OCI-LY3 (cell line): ENCODE measurements at regions not wholly inside any gene's neighbourhood (a gene's known extent, or its start where the extent isn't known, plus 50 kb on each side); places are given as distances from the start of the nearest gene placed in this dataset.

Experiments
- CTCF ChIP-seq: fragments of 200-600, 300-600 bp; sonication (generic); IDR thresholded peaks from 2 replicates; pipeline ENCODE4 v1.5.1; 2014; ENCODE audit warnings: antibody characterized with exemption, low read length, low read depth
- EZH2phosphoT487 ChIP-seq: fragments of 200-600 bp; shearing (Covaris generic); IDR thresholded peaks from 2 replicates; pipeline ENCODE4 v1.6.1; 2018; ENCODE audit warnings: antibody characterized with exemption, mixed run types, low read depth

GRCh38 chr5:147966829-147967228 lies 60.5 kb upstream of the C5orf46 start:
- TF ChIP-seq CTCF (no peak), EZH2phosphoT487 (no peak)
